ENCODE measurements at regions not wholly inside any gene's neighbourhood (a gene's known extent, or its start where the extent isn't known, plus 50 kb on each side); places are given as distances from the start of the nearest gene placed in this dataset.

DNA sequence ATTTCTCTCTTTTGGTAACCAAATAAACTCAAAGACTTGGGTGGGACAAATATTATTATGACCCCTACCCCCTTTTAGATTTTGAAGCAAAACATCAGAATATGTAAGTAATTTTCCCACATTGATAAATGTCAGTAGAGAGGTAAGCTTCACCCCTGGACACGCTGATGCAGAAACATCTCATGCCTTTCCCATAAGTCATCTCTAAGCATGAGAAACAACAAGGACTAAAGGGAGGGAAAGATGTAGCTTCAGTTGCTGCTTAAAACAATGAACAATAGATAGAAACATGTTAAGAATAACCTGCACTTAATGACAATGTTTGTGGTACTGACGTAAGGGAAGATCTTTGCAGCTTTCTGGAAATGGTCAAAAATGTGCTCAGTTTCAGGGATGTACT is 56.3 kb upstream of the SLC8A3 start:
- TF ChIP-seq EZH2 (IDR thresholded peaks at IDR 0.05) = no peak
- TF ChIP-seq POLR2AphosphoS5 (IDR thresholded peaks at IDR 0.05; ENCODE audit: borderline replicate concordance, low read depth, low read length) = no peak
